ENCODE measurements at regions not wholly inside any gene's neighbourhood (a gene's known extent, or its start where the extent isn't known, plus 50 kb on each side); places are given as distances from the start of the nearest gene placed in this dataset.

GRCh38 chr2:158738363-158738762 lies 56.8 kb upstream of the DAPL1 start:
- Histone ChIP-seq H3K79me2 (ENCODE audit: control insufficient read depth, insufficient read depth, low read length, poor library complexity) (no peaks in the 10 kb centered on the region), H4K91ac (ENCODE audit: low read depth, low read length) (no peak overlapping the region), H4K12ac (ENCODE audit: low read depth, low read length) (no peak overlapping the region), H2BK5ac (ENCODE audit: low read depth, low read length, poor library complexity) (no peak overlapping the region), H3K23ac (ENCODE audit: low read length) (no peak overlapping the region), H2AFZ (ENCODE audit: insufficient read depth, low read length, poor library complexity) (no peak overlapping the region), H3K9ac (ENCODE audit: low read length) (no peak overlapping the region), H3K4me3 (ENCODE audit: low read depth, low read length) (no peak overlapping the region), H3K14ac (ENCODE audit: low read length) (no peak overlapping the region), H3K4ac (ENCODE audit: low read depth, low read length) (no peak overlapping the region), H3K36me3 (ENCODE audit: control insufficient read depth in 1 of 2, insufficient read depth in 2 of 2, low read length in 2 of 2) (no peaks in the 10 kb centered on the region), H3K27ac (ENCODE audit: low read depth, low read length) (no peak overlapping the region), H3K4me1 (ENCODE audit: control insufficient read depth in 1 of 2, insufficient read depth in 2 of 2, low read length in 2 of 2) (no peaks in the 10 kb centered on the region), H2BK12ac (ENCODE audit: low read length) (no peak overlapping the region), H3K27me3 (ENCODE audit: insufficient read depth, low read length) (no peaks in the 10 kb centered on the region), H2AK5ac (ENCODE audit: low read length) (no peak overlapping the region), H3K18ac (ENCODE audit: low read length) (no peak overlapping the region), H4K8ac (ENCODE audit: low read depth, low read length) (no peak overlapping the region), H3K79me1 (ENCODE audit: low read length) (no peaks in the 10 kb centered on the region), H2BK120ac (ENCODE audit: insufficient read depth, low read length, poor library complexity) (no peak overlapping the region), H3K9me3 (ENCODE audit: insufficient read depth, low read depth, low read length) (no peaks in the 10 kb centered on the region), H3K4me2 (ENCODE audit: low read length) (no peak overlapping the region)
- WGBS (ENCODE audit: extremely low coverage, insufficient coverage, insufficient read length) = no CpG with 5 or more reads among the region's 5 CpGs
- DNase-seq = no peak

- Histone ChIP-seq H3K9me3 (ENCODE audit: insufficient read depth, low read depth, low read length) (no peaks in the 10 kb centered on the region), H3K79me2 (ENCODE audit: control insufficient read depth, insufficient read depth, low read length, poor library complexity) (no peaks in the 10 kb centered on the region), H3K23ac (ENCODE audit: low read length) (no peak overlapping the region), H3K27me3 (ENCODE audit: insufficient read depth, low read length) (no peaks in the 10 kb centered on the region), H3K27ac (ENCODE audit: low read depth, low read length) (no peak overlapping the region), H2AK5ac (ENCODE audit: low read length) (no peak overlapping the region), H3K4me2 (ENCODE audit: low read length) (no peak overlapping the region), H2BK120ac (ENCODE audit: insufficient read depth, low read length, poor library complexity) (no peak overlapping the region), H3K36me3 (ENCODE audit: control insufficient read depth in 1 of 2, insufficient read depth in 2 of 2, low read length in 2 of 2) (no peaks in the 10 kb centered on the region), H3K4me1 (ENCODE audit: control insufficient read depth in 1 of 2, insufficient read depth in 2 of 2, low read length in 2 of 2) (no peaks in the 10 kb centered on the region), H3K79me1 (ENCODE audit: low read length) (no peaks in the 10 kb centered on the region), H2BK5ac (ENCODE audit: low read depth, low read length, poor library complexity) (no peak overlapping the region), H3K4ac (ENCODE audit: low read depth, low read length) (no peak overlapping the region), H3K14ac (ENCODE audit: low read length) (no peak overlapping the region), H3K9ac (ENCODE audit: low read length) (no peak overlapping the region), H3K18ac (ENCODE audit: low read length) (no peak overlapping the region), H2AFZ (ENCODE audit: insufficient read depth, low read length, poor library complexity) (no peak overlapping the region), H3K4me3 (ENCODE audit: low read depth, low read length) (no peak overlapping the region), H4K8ac (ENCODE audit: low read depth, low read length) (no peak overlapping the region), H2BK12ac (ENCODE audit: low read length) (no peak overlapping the region), H4K12ac (ENCODE audit: low read depth, low read length) (no peak overlapping the region), H4K91ac (ENCODE audit: low read depth, low read length) (no peak overlapping the region)
- WGBS (ENCODE audit: extremely low coverage, insufficient coverage, insufficient read length) = no CpG with 5 or more reads among the region's 5 CpGs
- DNase-seq = no peak
Measured at GRCh38 chr2:158740127-158740526, 55.0 kb upstream of the DAPL1 start.

GRCh38 chr2:158740621-158741020 lies 54.5 kb upstream of the DAPL1 start:
- Histone ChIP-seq H3K4me3 (ENCODE audit: low read depth, low read length) (no peak overlapping the region), H4K91ac (ENCODE audit: low read depth, low read length) (no peak overlapping the region), H3K23ac (ENCODE audit: low read length) (no peak overlapping the region), H3K14ac (ENCODE audit: low read length) (no peak overlapping the region), H4K8ac (ENCODE audit: low read depth, low read length) (no peak overlapping the region), H2BK120ac (ENCODE audit: insufficient read depth, low read length, poor library complexity) (no peak overlapping the region), H3K79me1 (ENCODE audit: low read length) (no peaks in the 10 kb centered on the region), H2AFZ (ENCODE audit: insufficient read depth, low read length, poor library complexity) (no peak overlapping the region), H4K12ac (ENCODE audit: low read depth, low read length) (no peak overlapping the region), H3K27ac (ENCODE audit: low read depth, low read length) (no peak overlapping the region), H3K4me2 (ENCODE audit: low read length) (no peak overlapping the region), H3K9ac (ENCODE audit: low read length) (no peak overlapping the region), H2BK12ac (ENCODE audit: low read length) (no peak overlapping the region), H3K4ac (ENCODE audit: low read depth, low read length) (no peak overlapping the region), H2AK5ac (ENCODE audit: low read length) (no peak overlapping the region), H3K27me3 (ENCODE audit: insufficient read depth, low read length) (no peaks in the 10 kb centered on the region), H2BK5ac (ENCODE audit: low read depth, low read length, poor library complexity) (no peak overlapping the region), H3K4me1 (ENCODE audit: control insufficient read depth in 1 of 2, insufficient read depth in 2 of 2, low read length in 2 of 2) (no peaks in the 10 kb centered on the region), H3K79me2 (ENCODE audit: control insufficient read depth, insufficient read depth, low read length, poor library complexity) (no peaks in the 10 kb centered on the region), H3K36me3 (ENCODE audit: control insufficient read depth in 1 of 2, insufficient read depth in 2 of 2, low read length in 2 of 2) (no peaks in the 10 kb centered on the region), H3K9me3 (ENCODE audit: insufficient read depth, low read depth, low read length) (no peaks in the 10 kb centered on the region), H3K18ac (ENCODE audit: low read length) (no peak overlapping the region)
- WGBS (ENCODE audit: extremely low coverage, insufficient coverage, insufficient read length) = no CpG with 5 or more reads among the region's 4 CpGs
- DNase-seq = no peak

GRCh38 chr2:158741625-158742024 lies 53.5 kb upstream of the DAPL1 start:
- no CpG with 5 or more reads among the region's 8 CpGs for WGBS (ENCODE audit: extremely low coverage, insufficient coverage, insufficient read length)
- Histone ChIP-seq H3K79me2 (ENCODE audit: control insufficient read depth, insufficient read depth, low read length, poor library complexity) (no peaks in the 10 kb centered on the region), H3K14ac (ENCODE audit: low read length) (no peak overlapping the region), H3K36me3 (ENCODE audit: control insufficient read depth in 1 of 2, insufficient read depth in 2 of 2, low read length in 2 of 2) (no peaks in the 10 kb centered on the region), H3K18ac (ENCODE audit: low read length) (no peak overlapping the region), H2BK5ac (ENCODE audit: low read depth, low read length, poor library complexity) (no peak overlapping the region), H3K23ac (ENCODE audit: low read length) (no peak overlapping the region), H2BK12ac (ENCODE audit: low read length) (no peak overlapping the region), H4K8ac (ENCODE audit: low read depth, low read length) (no peak overlapping the region), H3K79me1 (ENCODE audit: low read length) (no peaks in the 10 kb centered on the region), H3K9me3 (ENCODE audit: insufficient read depth, low read depth, low read length) (no peaks in the 10 kb centered on the region), H3K27me3 (ENCODE audit: insufficient read depth, low read length) (no peaks in the 10 kb centered on the region), H2AK5ac (ENCODE audit: low read length) (no peak overlapping the region), H2BK120ac (ENCODE audit: insufficient read depth, low read length, poor library complexity) (no peak overlapping the region), H4K12ac (ENCODE audit: low read depth, low read length) (no peak overlapping the region), H3K4ac (ENCODE audit: low read depth, low read length) (no peak overlapping the region), H3K9ac (ENCODE audit: low read length) (no peak overlapping the region), H3K4me2 (ENCODE audit: low read length) (no peak overlapping the region), H3K27ac (ENCODE audit: low read depth, low read length) (no peak overlapping the region), H4K91ac (ENCODE audit: low read depth, low read length) (no peak overlapping the region), H2AFZ (ENCODE audit: insufficient read depth, low read length, poor library complexity) (no peak overlapping the region), H3K4me1 (ENCODE audit: control insufficient read depth in 1 of 2, insufficient read depth in 2 of 2, low read length in 2 of 2) (no peaks in the 10 kb centered on the region), H3K4me3 (ENCODE audit: low read depth, low read length) (no peak overlapping the region)
- DNase-seq = no peak
